ENCODE measurements at regions not wholly inside any gene's neighbourhood (a gene's known extent, or its start where the extent isn't known, plus 50 kb on each side); places are given as distances from the start of the nearest gene placed in this dataset.
A peak's percentile ranks its signal among the peaks of the same experiment; 100 is the strongest.

DNA sequence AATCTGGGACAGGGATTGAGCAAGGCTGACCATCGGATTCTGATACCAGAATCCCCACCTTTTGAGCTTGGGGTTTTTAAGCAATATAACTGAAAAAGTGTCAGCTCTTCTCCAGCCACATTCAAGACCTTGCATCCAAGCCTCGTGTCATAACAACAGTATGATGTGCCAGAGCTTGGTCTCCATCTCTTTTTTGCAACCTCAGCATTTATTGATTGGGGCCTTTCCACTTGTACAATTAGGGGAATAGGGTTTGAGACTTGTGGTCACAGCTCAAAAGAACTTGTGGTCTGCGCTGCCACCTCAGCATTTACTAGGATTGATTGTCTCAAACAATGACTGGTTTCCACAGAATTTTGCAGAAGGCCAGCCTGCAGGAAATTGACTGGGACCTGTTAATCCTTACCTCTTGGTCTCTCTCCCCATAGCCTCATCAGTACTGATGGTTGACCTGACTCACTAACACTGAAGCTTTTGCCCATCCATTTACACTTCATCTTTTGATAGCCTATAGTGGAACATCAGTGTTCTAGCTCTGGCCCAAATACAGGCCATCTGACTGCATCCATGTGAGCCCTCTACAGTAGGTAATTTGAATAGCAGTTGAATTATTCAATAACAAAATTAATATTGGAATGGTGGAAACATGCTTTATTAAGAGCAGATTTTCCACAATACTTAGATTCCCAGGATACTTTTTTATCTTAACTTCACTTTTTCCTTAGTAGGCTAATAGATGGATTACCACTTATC lies 381.6 kb upstream of the PRR16 start:
- TF ChIP-seq BHLHE40 (IDR thresholded peaks at IDR 0.05; ENCODE audit: low read depth, low read length) (no peak), NFE2L2 (IDR thresholded peaks at IDR 0.05; ENCODE audit: low read depth, low read length) (no peak), POLR2A (IDR thresholded peaks at IDR 0.05; ENCODE audit: low read depth, low read length) (no peak), CTCF (conservative IDR thresholded peaks at IDR 0.05; ENCODE audit: low read depth, low read length) (0 out of 2 replicates have a peak, but pooled peaks have one; percentile 6), MAFK (IDR thresholded peaks at IDR 0.05; ENCODE audit: low read depth, low read length) (peak; percentile 99), RAD21 (IDR thresholded peaks at IDR 0.05; ENCODE audit: low read length) (no peak), FOS (IDR thresholded peaks at IDR 0.05; ENCODE audit: low read depth, low read length) (no peak), SMC3 (IDR thresholded peaks at IDR 0.05; ENCODE audit: low read depth, low read length) (no peak), MXI1 (IDR thresholded peaks at IDR 0.05; ENCODE audit: borderline replicate concordance, low read depth, low read length) (no peak)
- TF ChIP-seq, protein P1, sequence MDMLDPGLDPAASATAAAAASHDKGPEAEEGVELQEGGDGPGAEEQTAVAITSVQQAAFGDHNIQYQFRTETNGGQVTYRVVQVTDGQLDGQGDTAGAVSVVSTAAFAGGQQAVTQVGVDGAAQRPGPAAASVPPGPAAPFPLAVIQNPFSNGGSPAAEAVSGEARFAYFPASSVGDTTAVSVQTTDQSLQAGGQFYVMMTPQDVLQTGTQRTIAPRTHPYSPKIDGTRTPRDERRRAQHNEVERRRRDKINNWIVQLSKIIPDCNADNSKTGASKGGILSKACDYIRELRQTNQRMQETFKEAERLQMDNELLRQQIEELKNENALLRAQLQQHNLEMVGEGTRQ (IDR thresholded peaks at IDR 0.05; ENCODE audit: low read depth, low read length), result no peak
